DMS53 treated with DMSO at 0.1 percent for 48 hours (cell line): ENCODE measurements at regions not wholly inside any gene's neighbourhood (a gene's known extent, or its start where the extent isn't known, plus 50 kb on each side); places are given as distances from the start of the nearest gene placed in this dataset.
"Not testable (repeated sequence)": the region's sequence is repeated elsewhere in the genome, so short reads cannot be mapped to it uniquely, and the experiment has no call there.

Source experiments
- DNase-seq: peaks from one replicate; lab custom pipeline; 2025; ENCODE audit not compliant: unreplicated experiment; lab: John Stamatoyannopoulos, UW

DNA sequence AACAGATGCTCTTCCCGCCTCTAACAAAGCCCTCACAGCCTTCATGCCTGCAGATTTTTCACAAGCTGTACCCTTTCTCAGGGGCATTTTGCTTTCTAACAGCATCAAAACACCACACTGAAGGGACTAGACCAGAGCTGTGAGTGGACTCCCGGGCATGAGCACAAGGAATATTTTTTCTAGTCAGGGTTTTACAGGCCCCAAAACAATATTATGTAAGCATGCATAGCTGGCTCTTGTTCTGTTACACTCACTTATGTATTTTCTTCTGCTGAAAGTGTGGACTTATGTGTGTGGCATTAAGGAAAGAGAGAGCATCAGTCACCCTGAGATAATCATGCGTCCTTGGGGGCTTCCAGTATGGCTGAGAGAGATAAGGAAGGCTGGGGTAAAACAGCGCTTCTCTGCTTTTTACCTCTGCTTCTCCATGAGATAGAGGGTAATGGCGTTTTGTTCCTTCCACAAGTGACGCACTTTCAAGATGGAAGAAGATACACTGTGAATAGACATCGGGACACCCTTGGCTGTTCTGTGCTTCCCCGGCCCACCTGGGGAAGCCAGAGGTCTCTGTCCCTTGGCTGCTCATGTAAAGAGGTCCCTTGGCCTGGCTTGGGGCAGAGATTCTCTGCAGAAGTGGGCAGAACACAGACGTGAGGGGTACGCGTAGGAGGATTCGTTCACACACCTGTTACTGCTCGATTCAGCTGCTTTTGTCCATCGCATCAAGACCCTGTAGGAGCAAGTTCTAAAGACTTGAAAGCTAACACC is 266.7 kb upstream of the RAB4A start:
- no peak for DNase-seq

DNA sequence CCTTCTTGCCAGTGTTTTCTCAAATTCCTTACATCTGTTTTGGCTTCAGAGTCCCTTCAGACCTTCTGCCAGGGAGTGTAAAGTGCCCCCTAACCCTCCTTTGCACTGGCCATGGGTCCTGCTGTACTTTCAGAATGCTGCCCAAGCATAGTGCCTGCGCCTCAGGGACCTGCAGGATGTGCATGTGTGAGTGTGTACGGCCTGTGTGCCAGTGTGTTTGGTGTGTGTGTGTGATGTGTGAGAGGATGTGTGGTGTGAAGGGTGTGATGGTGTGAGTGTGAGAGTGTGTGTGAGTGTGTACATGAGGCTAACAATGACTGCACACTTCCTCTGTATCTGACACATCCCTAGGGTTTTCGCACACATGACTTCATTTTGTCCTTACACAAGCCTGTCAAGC is 265.8 kb upstream of the RAB4A start:
- no peak for DNase-seq

DNA sequence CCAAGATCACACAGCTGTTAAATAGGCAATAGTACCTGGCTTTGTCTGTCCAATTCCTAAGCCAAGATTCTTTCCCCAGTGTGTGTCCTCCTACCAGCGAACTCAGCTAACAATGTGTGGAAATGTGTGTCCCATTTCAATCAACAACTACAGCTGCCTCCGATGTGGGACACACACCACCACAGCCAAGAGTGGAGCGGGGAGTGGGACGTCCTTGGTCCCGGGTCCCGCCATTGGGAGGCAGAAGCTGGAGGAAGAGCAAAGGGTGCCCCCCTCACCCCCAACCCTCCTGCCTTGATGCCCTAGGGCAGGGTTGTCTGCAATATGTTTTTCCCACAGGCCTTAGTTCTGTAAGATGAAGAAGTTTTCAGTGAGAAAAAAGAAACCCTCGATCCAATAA is 265.4 kb upstream of the RAB4A start:
- no peak for DNase-seq

DNA sequence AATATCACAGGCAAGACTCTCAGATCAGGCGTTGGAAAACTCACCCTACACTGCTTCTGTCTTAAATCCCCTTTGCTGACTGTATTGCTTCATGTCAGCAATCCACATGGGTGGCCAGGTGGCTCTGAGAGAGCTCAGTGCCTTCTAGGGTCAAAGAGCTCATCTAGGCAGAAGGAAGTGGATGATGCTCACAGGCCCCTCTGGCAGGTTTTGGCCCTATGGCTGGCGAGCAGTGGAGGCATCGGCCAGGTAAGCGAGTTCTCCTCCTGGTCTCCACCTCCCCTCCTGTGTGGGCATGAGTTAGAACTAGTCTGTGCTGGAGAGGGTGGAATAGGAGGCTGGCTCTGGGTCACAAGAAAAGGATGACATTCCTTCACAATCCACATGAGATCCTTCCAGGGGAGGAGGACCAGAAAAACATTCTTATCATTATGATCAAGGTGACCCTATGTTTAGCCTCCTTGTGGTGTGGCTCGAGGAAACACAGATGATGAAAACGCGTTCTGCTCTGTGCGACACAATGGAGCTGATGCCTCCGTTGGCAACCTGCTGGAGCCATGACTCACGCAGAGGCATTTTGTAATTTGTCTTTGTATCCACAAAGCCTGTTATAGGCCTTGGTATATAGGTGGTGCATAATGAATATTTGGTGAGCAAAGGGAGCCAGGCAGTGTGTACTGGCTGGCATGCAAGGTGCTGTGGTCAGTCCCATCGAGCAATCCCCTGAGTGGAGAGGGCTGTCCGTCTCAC is 264.6 kb upstream of the RAB4A start:
- DNase-seq = no peak

DNA sequence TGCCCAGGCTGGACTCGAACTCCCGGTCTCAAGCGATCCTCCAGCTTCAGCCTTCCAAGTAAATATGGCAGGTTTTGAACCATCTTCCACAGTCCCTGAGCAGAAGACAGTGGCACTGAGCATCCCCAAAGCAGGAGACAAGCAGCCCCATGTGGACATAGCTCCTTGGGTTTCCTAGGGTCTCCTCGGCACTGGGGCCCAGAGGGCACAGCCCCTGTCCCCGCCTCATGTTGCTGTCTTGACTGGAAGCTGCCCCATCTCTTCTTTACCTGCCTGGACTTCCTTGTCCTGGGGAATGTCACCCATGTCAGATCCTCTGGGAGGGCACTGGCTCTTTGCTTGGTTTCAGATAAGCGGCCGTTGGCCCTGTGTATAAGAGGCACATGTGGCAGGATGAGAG is 263.7 kb upstream of the RAB4A start:
- no peak for DNase-seq

DNA sequence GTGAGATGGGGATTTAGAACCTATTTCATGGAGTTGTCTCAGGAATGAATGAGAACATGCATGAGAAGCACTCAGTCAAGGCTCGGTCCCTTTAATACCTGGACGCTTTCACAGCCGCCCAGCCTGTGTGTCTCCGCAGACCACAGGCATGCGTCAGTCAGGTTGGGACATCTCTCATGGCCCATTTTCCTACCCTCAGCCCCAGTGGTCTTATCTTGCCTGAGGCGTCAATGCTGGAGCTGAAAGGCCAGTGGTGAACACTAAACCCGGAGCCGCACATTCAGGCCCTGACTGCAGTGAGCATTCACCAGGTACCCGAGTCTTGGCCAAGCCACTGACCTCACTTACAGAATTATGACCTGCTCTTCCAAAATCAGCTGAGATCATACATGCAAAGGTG is 263.2 kb upstream of the RAB4A start:
- DNase-seq = no peak

DNA sequence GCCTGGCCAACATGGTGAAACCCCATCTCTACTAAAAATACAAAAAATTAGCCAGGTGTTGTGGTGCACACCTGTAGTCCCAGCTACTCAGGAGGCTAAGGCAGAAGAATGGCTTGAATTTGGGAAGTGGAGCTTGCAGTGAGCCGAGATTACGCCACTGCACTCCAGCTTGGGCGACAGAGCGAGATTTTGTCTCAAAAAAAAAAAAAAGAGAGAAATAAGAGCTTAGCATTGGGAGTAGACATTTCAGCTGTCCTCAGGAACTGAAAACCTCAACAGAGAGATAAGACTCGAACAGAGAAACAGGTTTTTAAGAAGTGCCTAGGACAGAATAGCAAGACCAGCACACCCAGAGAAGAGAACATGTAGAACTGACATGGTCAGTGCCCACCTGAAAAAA is 262.6 kb upstream of the RAB4A start:
- DNase-seq = not testable (repeated sequence)

DNA sequence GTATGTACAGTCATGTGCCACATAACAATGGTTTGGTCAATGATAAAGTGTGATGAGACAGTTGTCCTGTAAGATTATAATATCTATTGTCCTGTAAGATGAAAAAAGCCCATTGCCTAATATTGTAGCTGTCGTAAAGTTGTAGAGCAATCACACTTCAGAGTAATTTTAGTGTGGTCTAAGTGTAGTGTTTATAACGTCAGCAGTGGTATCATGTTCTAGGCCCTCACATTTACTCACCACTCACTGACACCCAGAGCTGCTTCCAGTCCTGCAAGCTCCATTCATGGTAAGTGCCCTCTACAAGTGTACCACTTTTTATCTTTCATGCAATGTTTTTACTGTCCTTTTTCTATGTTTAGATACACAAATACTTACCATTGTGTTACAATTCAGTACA is 259.9 kb upstream of the RAB4A start:
- DNase-seq = no peak

DNA sequence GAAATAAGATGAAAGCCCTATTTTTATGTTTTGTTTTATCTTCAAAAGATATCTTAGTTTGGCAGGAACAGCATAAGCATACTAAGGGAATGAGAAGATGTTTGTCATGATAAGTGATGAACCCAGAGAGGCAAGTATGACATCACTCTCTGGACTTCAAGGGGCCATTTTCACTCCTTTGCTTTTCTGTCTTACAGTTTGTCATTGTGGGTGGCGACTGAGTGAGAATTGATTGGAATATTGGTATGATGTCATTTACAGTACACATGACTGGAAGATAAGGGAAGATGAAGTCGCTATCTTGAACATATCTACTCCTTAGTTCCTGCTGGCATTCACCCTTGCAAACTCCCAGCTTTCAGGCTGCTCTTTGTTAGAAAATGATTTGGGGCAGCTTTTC is 258.1 kb upstream of the RAB4A start:
- DNase-seq = no peak

DNA sequence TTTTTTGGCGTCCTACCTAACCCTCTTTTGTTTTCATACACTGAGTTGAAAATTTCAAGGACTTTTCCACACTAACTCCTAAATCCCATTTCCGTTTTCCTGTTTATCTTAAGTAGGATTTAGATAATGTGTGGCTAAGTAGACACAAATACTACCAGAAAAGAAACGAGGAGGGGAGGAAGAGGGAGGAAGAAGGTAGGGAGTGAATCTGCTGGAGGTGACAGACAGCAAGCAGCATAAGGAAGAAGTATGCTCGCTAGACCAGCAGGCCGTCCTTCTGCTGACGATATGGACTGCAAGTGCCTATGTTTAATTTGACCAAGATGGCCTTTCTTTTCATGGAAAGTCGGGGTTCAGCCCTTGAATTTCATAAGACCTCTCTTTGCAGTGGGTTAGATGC is 256.9 kb upstream of the RAB4A start:
- no peak for DNase-seq

DNA sequence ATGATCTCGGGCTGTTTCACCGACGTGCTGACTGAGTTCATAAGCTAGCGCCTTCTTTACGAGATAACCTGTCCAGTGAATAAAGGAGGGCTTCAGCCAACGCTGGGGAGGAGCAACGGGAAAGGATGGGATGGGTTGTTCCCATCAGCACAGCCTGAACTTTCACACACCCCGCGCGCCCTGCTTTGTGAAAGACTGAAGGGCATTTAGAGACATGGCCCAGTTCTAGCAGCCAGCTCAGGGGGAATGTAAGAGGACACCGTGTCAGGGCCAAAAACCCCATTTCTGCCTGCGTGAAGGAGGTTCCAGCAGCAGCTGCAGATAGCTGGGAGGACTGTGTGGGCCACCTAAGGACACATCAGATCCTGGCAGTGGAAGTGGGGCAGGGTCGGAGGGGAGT is 255.1 kb upstream of the RAB4A start:
- DNase-seq = no peak

DNA sequence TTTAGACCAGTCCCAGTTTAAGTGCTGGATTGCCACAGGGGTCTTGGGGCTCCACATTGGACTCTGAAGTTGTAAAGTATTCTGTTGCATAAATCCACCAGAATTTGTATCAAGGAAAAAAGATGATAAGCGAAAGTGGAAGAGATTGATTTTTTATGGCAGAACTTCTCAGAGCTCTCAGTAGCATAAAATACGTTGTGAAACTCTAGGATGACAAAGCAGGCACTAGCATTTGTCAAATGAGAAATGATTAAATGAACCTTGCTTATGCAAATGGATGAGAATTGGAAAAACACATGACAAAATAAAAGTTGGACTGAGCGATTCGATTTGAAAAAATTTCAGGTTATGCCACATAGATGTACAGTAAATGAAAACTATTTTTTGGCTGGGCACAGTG is 253.8 kb upstream of the RAB4A start:
- no peak for DNase-seq

DNA sequence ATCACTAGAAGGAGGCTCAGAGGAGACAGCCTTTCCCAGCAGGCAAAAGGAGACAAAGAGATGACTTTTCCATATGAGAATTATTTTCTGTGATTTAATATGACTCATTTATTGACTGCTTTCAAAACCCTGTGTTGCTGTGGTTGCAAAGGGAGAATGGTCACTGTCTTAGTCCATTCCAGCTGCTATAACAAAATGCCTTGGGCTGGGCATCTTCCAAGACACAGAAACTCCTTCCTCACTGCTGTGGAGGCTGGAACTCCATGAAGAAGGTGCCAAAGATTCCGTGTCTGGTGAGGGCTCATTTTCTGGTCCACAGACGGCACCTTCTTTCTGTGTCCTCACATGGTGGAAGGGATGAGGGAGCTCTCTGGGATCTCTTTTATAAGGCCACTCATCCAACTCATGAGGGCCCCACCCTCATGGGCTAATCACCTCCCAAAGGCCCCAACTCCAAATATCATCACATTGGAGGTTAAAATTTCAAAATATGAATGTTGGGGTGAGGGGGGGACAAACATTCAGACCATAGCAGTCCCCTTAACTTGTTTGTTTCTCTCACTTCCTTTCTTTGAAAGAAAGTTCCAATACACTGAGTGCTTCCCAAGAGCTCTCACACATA is 252.1 kb upstream of the RAB4A start:
- DNase-seq = no peak

DNA sequence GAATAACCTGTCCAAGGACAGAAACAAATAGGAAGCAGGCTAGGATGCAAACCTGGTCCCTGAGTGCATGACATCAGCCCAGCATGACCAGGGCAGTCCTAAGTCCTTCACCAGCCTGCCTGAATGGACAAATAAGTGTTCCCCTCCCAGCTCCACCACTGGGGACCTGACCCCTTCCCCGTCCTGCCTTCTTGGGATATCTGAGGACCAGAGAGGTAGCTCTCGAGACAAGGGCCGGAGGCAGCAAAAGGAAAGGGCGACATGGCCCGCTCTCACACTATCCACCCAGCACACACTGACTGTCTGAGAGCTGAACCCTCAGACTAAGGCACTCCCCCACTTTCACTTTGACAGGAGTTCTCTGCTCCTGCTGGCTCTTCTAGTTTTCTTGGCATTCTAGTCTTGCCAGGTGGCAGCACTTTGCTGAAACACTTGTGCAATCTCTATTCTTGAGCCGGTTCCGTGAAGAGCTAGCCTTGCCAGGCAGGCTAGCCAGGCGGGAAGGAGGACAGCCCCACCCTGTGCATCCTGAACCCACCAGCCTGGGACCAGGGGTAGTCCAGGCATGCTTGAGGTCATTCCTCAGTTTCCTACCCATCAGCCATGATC is 251.1 kb upstream of the RAB4A start:
- no peak for DNase-seq

DNA sequence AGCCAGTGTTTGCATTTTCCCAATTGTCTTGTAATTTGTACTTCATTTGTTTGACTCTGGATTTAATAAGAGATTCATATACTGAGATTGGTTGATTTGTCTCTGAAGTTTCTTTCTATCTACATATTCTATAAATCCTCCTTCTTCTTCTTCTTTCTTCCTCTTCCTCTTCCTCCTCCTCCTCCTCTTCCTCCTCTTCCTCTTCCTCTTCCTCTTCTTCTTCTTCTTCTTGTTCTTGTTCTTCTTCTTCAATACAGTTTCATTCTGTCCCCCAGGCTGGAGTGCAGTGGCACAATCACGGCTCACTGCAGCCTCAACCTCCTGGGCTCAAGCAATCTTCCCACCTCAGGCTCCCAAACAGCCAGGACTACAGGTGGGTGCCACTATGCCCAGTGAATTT is 249.9 kb upstream of the RAB4A start:
- DNase-seq = not testable (repeated sequence)

DNA sequence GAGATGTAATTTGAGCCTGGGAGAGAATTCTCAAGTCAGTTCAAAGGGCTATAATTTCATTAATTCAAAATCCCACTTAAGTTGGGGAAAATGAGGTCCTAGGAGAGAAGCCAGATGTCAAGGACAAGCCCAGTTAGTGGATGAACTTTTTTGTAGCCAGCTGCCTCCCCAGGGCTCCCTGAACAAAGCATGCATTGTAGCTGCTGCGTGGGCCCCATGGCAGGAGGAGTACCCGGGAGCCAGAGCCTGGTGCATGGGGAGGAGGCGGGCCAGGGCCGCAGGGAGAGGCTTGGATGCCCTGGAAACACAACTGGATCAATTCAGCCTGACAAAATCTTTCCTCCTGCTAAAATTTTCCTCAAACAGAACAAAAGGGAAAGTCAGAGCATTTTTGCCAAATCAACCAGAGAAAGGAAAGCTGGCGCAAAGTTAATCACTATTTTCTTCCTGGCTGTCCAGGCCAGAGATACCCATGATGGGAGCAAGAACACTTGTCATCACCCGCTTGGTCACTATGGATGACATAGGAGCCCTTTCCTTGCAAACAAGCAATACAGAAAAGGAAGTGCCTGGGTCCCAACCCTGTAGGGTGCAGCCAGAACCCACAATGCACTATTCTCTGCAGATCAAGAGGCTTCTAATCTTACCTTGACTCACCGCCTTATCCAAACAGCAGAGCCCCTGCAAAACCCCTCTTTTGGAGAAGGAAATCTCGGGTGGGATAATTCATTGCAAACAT is 248.1 kb upstream of the RAB4A start:
- DNase-seq = no peak

DNA sequence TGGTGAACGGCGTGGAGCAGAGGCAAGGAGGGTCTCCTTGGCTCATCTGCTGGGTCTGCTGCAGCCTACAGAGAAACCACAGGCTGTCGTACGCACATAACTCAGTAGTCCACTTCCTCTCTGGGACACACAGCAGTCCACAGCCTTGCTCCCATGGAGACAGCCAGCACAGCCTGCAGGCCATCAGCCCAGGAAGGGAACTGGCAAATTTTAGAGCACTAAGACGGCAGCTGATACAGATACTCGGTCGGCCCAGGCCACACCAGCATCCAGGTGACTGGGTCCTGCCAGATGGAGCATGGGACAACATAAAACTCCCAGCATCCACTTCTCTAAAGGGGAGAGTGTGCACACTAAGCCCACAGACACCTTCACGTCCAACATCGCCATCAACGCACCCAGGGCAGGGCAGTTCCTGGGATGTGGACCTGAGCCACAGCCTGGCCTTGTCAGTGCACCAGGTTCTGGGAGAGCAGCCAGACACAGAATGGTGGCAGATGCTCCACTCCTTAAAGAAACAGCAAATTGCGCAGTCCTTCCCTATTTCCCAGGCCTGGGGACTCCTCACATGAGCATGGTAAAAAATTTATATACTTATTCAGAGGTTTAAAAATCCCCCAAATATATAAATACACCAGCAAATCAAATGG is 247.1 kb upstream of the RAB4A start:
- DNase-seq = no peak

DNA sequence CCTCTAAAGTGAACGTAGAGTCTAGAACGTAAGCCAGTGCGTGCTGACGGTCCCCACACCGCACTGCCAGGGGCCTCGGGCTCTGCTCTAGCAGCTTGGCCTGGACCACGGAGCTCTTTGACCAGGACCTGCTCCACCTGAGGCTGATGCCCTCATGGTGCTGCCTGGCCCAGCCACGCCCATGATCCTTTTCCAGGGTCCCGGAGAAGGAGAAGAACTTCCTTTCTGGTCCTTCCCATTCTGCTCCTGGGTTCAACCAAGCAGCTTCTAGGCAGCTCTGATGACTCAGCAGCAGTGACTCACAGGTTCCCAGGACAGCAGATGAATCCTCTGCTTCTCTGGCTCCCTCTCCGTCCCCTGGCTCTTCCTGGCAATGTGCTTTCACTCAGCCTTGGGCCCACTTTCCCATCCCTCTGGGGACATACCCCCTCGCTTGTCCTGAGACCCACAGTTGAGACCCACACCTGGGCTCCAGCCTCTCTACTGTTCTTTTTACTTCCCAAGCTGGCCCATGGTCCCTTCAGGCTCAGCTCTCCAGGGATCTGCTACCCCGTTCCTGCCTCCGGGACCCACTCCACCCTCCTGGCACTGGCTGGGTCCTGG is 246.3 kb upstream of the RAB4A start:
- peak; percentile 53 for DNase-seq

DNA sequence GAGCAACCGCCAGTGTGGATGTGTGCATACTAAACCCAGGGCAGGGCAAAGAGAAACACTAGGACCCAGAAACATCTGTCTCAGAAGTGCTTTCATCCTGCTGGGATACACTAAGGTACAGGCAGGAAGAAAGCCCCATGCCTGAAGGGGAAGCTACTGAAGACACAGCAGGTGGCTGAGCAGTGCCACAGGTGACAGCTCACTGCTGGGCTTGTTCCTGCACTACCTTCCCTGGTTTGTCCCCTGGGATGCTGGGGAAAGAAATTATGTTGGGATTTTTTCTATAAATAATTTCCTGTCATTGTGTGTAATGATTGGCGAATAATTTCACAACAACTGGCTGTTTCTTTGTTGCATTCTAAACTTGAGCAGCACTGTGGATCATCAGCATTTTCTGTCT is 245.3 kb upstream of the RAB4A start:
- DNase-seq = no peak

DNA sequence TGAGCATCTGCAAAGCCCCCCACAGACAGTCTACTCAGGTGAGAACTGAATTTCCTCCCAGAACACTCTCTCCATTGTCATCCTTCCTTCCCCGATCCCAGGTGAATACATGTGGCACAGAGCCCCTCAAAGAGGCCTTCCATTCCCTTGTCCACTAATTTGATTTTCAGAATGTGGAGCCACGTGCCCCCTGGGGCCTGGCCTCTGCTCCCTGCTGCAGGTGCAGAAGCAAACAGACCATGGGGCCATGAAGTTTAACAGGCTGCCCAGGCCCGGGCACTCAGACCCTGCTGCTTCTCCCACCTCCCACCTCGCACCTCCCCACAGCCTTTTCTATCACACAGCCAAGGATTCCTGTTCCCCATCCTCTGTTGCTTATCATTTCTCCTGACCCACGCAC is 243.8 kb upstream of the RAB4A start:
- DNase-seq = no peak
